Hepatocyte (in vitro differentiated cells): ENCODE measurements at regions not wholly inside any gene's neighbourhood (a gene's known extent, or its start where the extent isn't known, plus 50 kb on each side); places are given as distances from the start of the nearest gene placed in this dataset.

Source experiments
- DNase-seq: peaks from one replicate; pipeline ENCODE4 v3.0.0-alpha.2; 2016; ENCODE audit warnings: low spot score
- H2AFZ ChIP-seq: fragments of 200-600 bp; sonication (generic); 2 replicates; pipeline ENCODE4 v1.6.0; 2016; ENCODE audit warnings: antibody characterized with exemption, mild to moderate bottlenecking
- H3K27ac ChIP-seq: fragments of 200-600 bp; sonication (generic); 2 replicates; pipeline ENCODE4 v1.5.1; 2016; ENCODE audit warnings: mild to moderate bottlenecking
- H3K27me3 ChIP-seq: fragments of 200-600 bp; sonication (generic); 2 replicates; pipeline ENCODE4 v1.6.1; 2016
- H3K36me3 ChIP-seq: fragments of 200-600 bp; sonication (generic); replicated peaks from 2 replicates; pipeline ENCODE4 v1.5.1; 2016; ENCODE audit warnings: low read depth; ENCODE audit not compliant: insufficient read depth
- H3K4me1 ChIP-seq: fragments of 200-600 bp; sonication (generic); 2 replicates; pipeline ENCODE4 v1.5.1; 2016; ENCODE audit warnings: mild to moderate bottlenecking, moderate library complexity; ENCODE audit not compliant: insufficient read depth
- H3K4me2 ChIP-seq: fragments of 200-600 bp; sonication (generic); 2 replicates; pipeline ENCODE4 v1.6.0; 2016
- H3K4me3 ChIP-seq: fragments of 200-600 bp; sonication (generic); 2 replicates; pipeline ENCODE4 v1.5.1; 2016; ENCODE audit warnings: mild to moderate bottlenecking
- H3K79me2 ChIP-seq: fragments of 200-600 bp; sonication (generic); 2 replicates; pipeline ENCODE4 v1.6.0; 2017; ENCODE audit warnings: mild to moderate bottlenecking
- H3K9me2 ChIP-seq: fragments of 200-600 bp; sonication (generic); replicated peaks from 2 replicates; pipeline ENCODE4 v1.6.0; 2017; ENCODE audit warnings: mild to moderate bottlenecking; ENCODE audit not compliant: insufficient read depth
- H3K9me3 ChIP-seq: fragments of 200-600 bp; sonication (generic); 2 replicates; pipeline ENCODE4 v1.5.1; 2016; ENCODE audit warnings: low read depth, mild to moderate bottlenecking
- H4K20me1 ChIP-seq: fragments of 200-600 bp; sonication (generic); 2 replicates; pipeline ENCODE4 v1.6.0; 2016; ENCODE audit warnings: mild to moderate bottlenecking; ENCODE audit not compliant: insufficient read depth, poor library complexity, severe bottlenecking
- CTCF ChIP-seq: fragments of 200-600 bp; sonication (generic); IDR thresholded peaks from 2 replicates; pipeline ENCODE4 v1.5.1; 2016; ENCODE audit warnings: antibody characterized with exemption, mild to moderate bottlenecking; ENCODE audit not compliant: poor library complexity
- EZH2 ChIP-seq: fragments of 200-600 bp; sonication (generic); IDR thresholded peaks from 2 replicates; pipeline ENCODE4 v1.6.1; 2016; ENCODE audit warnings: antibody characterized with exemption, mild to moderate bottlenecking, borderline replicate concordance
- EZH2phosphoT487 ChIP-seq: fragments of 200-600 bp; sonication (generic); IDR thresholded peaks from one replicate; pipeline ENCODE4 v1.6.1; 2018; ENCODE audit warnings: antibody characterized with exemption, mild to moderate bottlenecking, low read depth, moderate library complexity; ENCODE audit not compliant: unreplicated experiment, severe bottlenecking
- WGBS: methylation state at CpG from one replicate; pipeline ENCODE4 v1.1.6; 2016; ENCODE audit warnings: low lambda C conversion rate; ENCODE audit errors: missing lambda C conversion rate; 5-methylcytosine and 5-hydroxymethylcytosine counted together

GRCh38 chr14:71471634-71472355, 460.4 kb upstream of the RGS6 start:
- DNase-seq = no peak
- H3K27me3 ChIP-seq = no peaks in the 10 kb centered on the region
- H3K36me3 ChIP-seq = no peaks in the 10 kb centered on the region
- peaks cover 6% of the 10 kb centered on the region for H3K4me1 ChIP-seq
- no peak overlapping the region for H3K27ac ChIP-seq
- no peak overlapping the region for H3K4me2 ChIP-seq
- 79% methylated on average over 6 of the region's 6 CpGs for WGBS
- H3K9me2 ChIP-seq = no peaks in the 10 kb centered on the region
- H4K20me1 ChIP-seq = no peaks in the 10 kb centered on the region
- H2AFZ ChIP-seq = no peak overlapping the region
- no peak overlapping the region for H3K4me3 ChIP-seq
- no peak for TF ChIP-seq EZH2
- no peaks in the 10 kb centered on the region for H3K9me3 ChIP-seq
- H3K79me2 ChIP-seq = peaks cover 70% of the 10 kb centered on the region

DNA sequence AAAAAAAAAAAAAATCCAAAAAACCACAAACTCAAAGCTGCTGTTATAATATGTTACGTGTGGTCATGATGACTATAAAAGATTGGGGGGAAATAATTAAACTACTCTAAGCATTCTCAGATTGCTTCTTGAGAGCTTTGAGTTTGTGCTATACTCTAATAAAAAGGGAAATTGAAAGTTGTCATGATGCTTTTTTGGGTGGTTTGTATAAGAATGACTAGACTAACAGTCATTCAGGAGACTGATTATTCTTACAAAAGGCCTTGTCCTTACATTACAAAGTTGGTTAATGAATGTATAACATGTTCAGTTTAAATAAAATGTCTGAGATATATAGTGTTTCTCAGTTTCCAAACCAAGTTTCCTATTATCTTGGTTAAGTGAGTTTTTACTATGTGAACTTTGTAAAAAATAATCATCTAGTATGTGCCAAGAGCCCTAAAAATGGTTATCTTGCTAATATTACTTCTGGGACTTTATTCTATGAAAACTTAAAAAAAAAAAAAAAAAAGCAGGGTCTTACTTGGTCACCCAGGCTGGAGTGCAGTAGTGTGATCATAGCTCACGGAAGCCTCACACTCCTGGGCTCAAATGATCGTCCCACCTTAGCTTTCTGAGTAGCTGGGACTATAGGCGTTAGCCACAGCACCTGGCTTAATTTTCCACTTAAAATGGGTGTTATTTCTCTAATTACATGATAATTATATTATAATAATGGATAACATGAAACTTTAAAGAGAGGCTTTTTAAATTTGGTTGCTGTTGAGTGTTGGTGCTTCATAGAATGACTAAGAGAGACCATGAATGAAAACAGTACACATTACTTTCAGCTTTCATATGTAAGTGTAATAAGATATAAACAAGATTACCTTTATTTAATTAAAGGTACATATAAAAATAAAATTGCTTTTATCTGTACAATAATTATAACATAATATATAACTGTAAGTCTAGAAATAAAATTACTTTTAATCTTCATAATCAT, 459.6 kb upstream of the RGS6 start:
- no peaks in the 10 kb centered on the region for H3K36me3 ChIP-seq
- DNase-seq = no peak
- no peak overlapping the region for H3K4me2 ChIP-seq
- H3K79me2 ChIP-seq = peaks cover 77% of the 10 kb centered on the region
- 95% methylated on average over 4 of the region's 4 CpGs for WGBS
- peaks cover 6% of the 10 kb centered on the region for H3K4me1 ChIP-seq
- no peak overlapping the region for H3K27ac ChIP-seq
- TF ChIP-seq EZH2phosphoT487 (no peak), EZH2 (no peak), CTCF (no peak)
- H3K4me3 ChIP-seq = no peak overlapping the region
- no peaks in the 10 kb centered on the region for H3K9me3 ChIP-seq
- H3K9me2 ChIP-seq = no peaks in the 10 kb centered on the region
- no peaks in the 10 kb centered on the region for H4K20me1 ChIP-seq
- H3K27me3 ChIP-seq = no peaks in the 10 kb centered on the region
- H2AFZ ChIP-seq = no peak overlapping the region

GRCh38 chr14:71473843-71474242, 458.4 kb upstream of the RGS6 start:
- Histone ChIP-seq H2AFZ (no peak overlapping the region), H3K9me3 (no peaks in the 10 kb centered on the region), H3K27me3 (no peaks in the 10 kb centered on the region), H3K79me2 (peaks cover 73% of the 10 kb centered on the region), H3K4me2 (no peak overlapping the region), H3K4me1 (peaks cover 6% of the 10 kb centered on the region), H3K4me3 (no peak overlapping the region), H4K20me1 (no peaks in the 10 kb centered on the region), H3K9me2 (no peaks in the 10 kb centered on the region), H3K36me3 (no peaks in the 10 kb centered on the region), H3K27ac (no peak overlapping the region)
- TF ChIP-seq CTCF = no peak
- DNase-seq = no peak
- WGBS = 60% methylated on average over 2 of the region's 2 CpGs
